ENCODE measurements at regions not wholly inside any gene's neighbourhood (a gene's known extent, or its start where the extent isn't known, plus 50 kb on each side); places are given as distances from the start of the nearest gene placed in this dataset.

GRCh38 chr1:96990136-96990535 is 268.6 kb downstream of the PTBP2 start:
- Mint-ChIP-seq H3K27ac (ENCODE audit: unreplicated experiment) (no peak overlapping the region), H3K27me3 (ENCODE audit: unreplicated experiment) (peaks cover 8% of the 10 kb centered on the region), H3K4me3 (ENCODE audit: unreplicated experiment) (no peak overlapping the region), H3K36me3 (ENCODE audit: low read depth, unreplicated experiment) (no peaks in the 10 kb centered on the region), H3K9me3 (ENCODE audit: unreplicated experiment) (no peaks in the 10 kb centered on the region), H3K4me1 (ENCODE audit: unreplicated experiment) (no peaks in the 10 kb centered on the region)
- no peak for TF ChIP-seq CTCF (IDR thresholded peaks at IDR 0.05; ENCODE audit: unreplicated experiment)
- no peak for DNase-seq (ENCODE audit: low spot score)

- peaks cover 8% of the 10 kb centered on the region for H3K27me3 Mint-ChIP-seq (ENCODE audit: unreplicated experiment)
These were observed 269.7 kb downstream of the PTBP2 start for GRCh38 chr1:96991261-96991660.

GRCh38 chr1:96992871-96993270 is 271.3 kb downstream of the PTBP2 start:
- DNase-seq (ENCODE audit: low spot score): no peak
- no peak overlapping the region for H3K4me3 Mint-ChIP-seq (ENCODE audit: unreplicated experiment)
- no peak for TF ChIP-seq CTCF (IDR thresholded peaks at IDR 0.05; ENCODE audit: unreplicated experiment)
- no peaks in the 10 kb centered on the region for H3K9me3 Mint-ChIP-seq (ENCODE audit: unreplicated experiment)
- H3K36me3 Mint-ChIP-seq (ENCODE audit: low read depth, unreplicated experiment): no peaks in the 10 kb centered on the region
- H3K4me1 Mint-ChIP-seq (ENCODE audit: unreplicated experiment): no peaks in the 10 kb centered on the region
- H3K27ac Mint-ChIP-seq (ENCODE audit: unreplicated experiment): no peak overlapping the region
- peaks cover 5% of the 10 kb centered on the region for H3K27me3 Mint-ChIP-seq (ENCODE audit: unreplicated experiment)

More at GRCh38 chr1:96991261-96991660, 269.7 kb downstream of the PTBP2 start:
- Mint-ChIP-seq H3K4me1 (ENCODE audit: unreplicated experiment) (no peaks in the 10 kb centered on the region), H3K9me3 (ENCODE audit: unreplicated experiment) (no peaks in the 10 kb centered on the region), H3K27ac (ENCODE audit: unreplicated experiment) (no peak overlapping the region), H3K36me3 (ENCODE audit: low read depth, unreplicated experiment) (no peaks in the 10 kb centered on the region), H3K4me3 (ENCODE audit: unreplicated experiment) (no peak overlapping the region)
- no peak for DNase-seq (ENCODE audit: low spot score)
- TF ChIP-seq CTCF (IDR thresholded peaks at IDR 0.05; ENCODE audit: unreplicated experiment): no peak

GRCh38 chr1:96995351-96995750 is 273.8 kb downstream of the PTBP2 start:
- no peak overlapping the region for H3K27ac Mint-ChIP-seq (ENCODE audit: unreplicated experiment)
- DNase-seq (ENCODE audit: low spot score): no peak
- no peaks in the 10 kb centered on the region for H3K9me3 Mint-ChIP-seq (ENCODE audit: unreplicated experiment)
- H3K36me3 Mint-ChIP-seq (ENCODE audit: low read depth, unreplicated experiment): no peaks in the 10 kb centered on the region
- H3K27me3 Mint-ChIP-seq (ENCODE audit: unreplicated experiment): peaks cover 3% of the 10 kb centered on the region
- H3K4me3 Mint-ChIP-seq (ENCODE audit: unreplicated experiment): no peak overlapping the region
- no peaks in the 10 kb centered on the region for H3K4me1 Mint-ChIP-seq (ENCODE audit: unreplicated experiment)
- TF ChIP-seq CTCF (IDR thresholded peaks at IDR 0.05; ENCODE audit: unreplicated experiment): no peak

GRCh38 chr1:96996001-96996400 is 274.4 kb downstream of the PTBP2 start:
- peaks cover 3% of the 10 kb centered on the region for H3K27me3 Mint-ChIP-seq (ENCODE audit: unreplicated experiment)
- H3K9me3 Mint-ChIP-seq (ENCODE audit: unreplicated experiment): no peaks in the 10 kb centered on the region

More at GRCh38 chr1:96996001-96996400, 274.4 kb downstream of the PTBP2 start:
- H3K36me3 Mint-ChIP-seq (ENCODE audit: low read depth, unreplicated experiment): no peaks in the 10 kb centered on the region
- no peak overlapping the region for H3K4me3 Mint-ChIP-seq (ENCODE audit: unreplicated experiment)
- no peak overlapping the region for H3K27ac Mint-ChIP-seq (ENCODE audit: unreplicated experiment)
- H3K4me1 Mint-ChIP-seq (ENCODE audit: unreplicated experiment): no peaks in the 10 kb centered on the region
- no peak for DNase-seq (ENCODE audit: low spot score)
- TF ChIP-seq CTCF (IDR thresholded peaks at IDR 0.05; ENCODE audit: unreplicated experiment): no peak
